ENCODE measurements at regions not wholly inside any gene's neighbourhood (a gene's known extent, or its start where the extent isn't known, plus 50 kb on each side); places are given as distances from the start of the nearest gene placed in this dataset.

DNA sequence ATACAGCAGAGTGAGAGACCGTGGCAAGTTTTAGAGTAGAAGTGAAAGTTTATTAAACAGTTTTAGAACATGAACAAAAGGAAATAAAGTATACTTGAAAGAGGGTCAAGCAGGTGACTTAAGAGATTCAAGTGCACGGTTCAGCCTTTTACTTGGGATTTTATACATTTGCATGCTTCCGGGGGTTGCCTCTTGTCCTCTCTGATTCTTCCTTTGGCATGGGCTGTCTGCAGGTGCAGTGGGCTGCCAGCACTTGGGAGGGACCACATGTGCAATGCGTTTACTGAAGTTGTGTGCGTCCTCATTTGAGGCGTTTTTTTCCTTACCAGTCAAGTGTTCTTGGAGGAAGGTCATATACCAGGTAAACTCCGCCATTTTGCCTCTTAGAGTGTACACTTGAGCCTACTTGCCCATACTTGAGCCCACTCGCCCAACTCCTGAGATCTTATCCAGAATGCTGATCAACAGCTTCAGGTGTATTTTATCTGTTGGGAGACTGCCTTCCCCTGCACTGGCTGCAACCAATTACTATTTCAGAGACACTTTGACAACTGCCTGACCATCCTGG is 195.2 kb downstream of the IRX5 start:
- Histone ChIP-seq H3K4me3 (no peak overlapping the region), H3K36me3 (no peaks in the 10 kb centered on the region), H3K4me1 (no peaks in the 10 kb centered on the region), H3K27me3 (no peaks in the 10 kb centered on the region), H3K27ac (no peak overlapping the region), H3K9me3 (no peaks in the 10 kb centered on the region)
- DNase-seq, result no peak
- TF ChIP-seq, protein P1, sequence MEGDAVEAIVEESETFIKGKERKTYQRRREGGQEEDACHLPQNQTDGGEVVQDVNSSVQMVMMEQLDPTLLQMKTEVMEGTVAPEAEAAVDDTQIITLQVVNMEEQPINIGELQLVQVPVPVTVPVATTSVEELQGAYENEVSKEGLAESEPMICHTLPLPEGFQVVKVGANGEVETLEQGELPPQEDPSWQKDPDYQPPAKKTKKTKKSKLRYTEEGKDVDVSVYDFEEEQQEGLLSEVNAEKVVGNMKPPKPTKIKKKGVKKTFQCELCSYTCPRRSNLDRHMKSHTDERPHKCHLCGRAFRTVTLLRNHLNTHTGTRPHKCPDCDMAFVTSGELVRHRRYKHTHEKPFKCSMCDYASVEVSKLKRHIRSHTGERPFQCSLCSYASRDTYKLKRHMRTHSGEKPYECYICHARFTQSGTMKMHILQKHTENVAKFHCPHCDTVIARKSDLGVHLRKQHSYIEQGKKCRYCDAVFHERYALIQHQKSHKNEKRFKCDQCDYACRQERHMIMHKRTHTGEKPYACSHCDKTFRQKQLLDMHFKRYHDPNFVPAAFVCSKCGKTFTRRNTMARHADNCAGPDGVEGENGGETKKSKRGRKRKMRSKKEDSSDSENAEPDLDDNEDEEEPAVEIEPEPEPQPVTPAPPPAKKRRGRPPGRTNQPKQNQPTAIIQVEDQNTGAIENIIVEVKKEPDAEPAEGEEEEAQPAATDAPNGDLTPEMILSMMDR (IDR thresholded peaks at IDR 0.05), result no peak
- TF ChIP-seq POLR2A (IDR thresholded peaks at IDR 0.05), result no peak

DNA sequence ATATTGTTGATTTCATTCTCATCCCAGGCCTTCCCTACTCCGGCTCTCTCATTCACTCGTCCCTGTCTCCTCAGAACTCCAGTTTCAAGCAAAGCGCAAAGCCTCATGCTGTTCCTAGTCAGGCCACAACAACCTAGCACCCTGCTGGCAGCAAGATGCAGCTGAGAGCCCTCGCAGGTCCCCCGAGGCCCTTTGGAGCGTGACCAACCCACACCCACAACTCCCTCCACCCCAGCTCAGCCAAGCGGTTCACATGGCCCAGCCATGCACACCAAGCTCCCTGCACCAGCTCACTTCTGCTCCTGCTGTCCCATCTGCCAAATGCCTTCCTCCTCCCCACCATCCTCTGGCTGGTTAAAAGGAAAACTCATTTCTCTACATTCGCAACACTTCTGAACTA is 195.8 kb downstream of the IRX5 start:
- H3K4me3 ChIP-seq, result no peak overlapping the region
- TF ChIP-seq, protein P1 (IDR thresholded peaks at IDR 0.05), result no peak
- no peak for TF ChIP-seq POLR2A (IDR thresholded peaks at IDR 0.05)
- no peaks in the 10 kb centered on the region for H3K27me3 ChIP-seq
- no peaks in the 10 kb centered on the region for H3K36me3 ChIP-seq
- DNase-seq, result no peak
- no peaks in the 10 kb centered on the region for H3K9me3 ChIP-seq
- H3K4me1 ChIP-seq, result no peaks in the 10 kb centered on the region
- H3K27ac ChIP-seq, result no peak overlapping the region

DNA sequence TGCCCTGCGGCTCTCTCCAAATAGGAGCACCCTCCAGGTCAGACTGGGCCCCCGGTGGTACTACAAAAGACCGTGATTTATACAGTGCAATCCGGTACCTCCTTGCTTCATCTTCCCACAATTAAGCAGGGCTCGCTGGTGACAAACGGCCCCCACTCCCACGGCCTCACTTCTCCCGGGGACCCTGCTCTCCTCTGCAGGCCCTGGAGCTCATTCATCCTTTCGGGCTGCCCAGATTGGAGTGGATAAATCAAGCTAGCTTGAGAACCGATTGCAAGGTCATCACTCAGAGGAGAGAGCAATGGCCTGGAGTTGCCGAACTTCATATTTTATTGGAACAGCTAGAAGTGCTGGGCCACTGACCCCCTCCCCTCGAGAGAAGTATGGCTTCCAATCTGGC is 193.5 kb upstream of the IRX6 start:
- DNase-seq, result no peak
- Histone ChIP-seq H3K4me3 (no peak overlapping the region), H3K4me1 (no peaks in the 10 kb centered on the region), H3K36me3 (no peaks in the 10 kb centered on the region), H3K27me3 (no peaks in the 10 kb centered on the region), H3K27ac (no peak overlapping the region), H3K9me3 (no peaks in the 10 kb centered on the region)
- TF ChIP-seq, protein P1 (IDR thresholded peaks at IDR 0.05), result no peak
- TF ChIP-seq POLR2A (IDR thresholded peaks at IDR 0.05), result no peak

DNA sequence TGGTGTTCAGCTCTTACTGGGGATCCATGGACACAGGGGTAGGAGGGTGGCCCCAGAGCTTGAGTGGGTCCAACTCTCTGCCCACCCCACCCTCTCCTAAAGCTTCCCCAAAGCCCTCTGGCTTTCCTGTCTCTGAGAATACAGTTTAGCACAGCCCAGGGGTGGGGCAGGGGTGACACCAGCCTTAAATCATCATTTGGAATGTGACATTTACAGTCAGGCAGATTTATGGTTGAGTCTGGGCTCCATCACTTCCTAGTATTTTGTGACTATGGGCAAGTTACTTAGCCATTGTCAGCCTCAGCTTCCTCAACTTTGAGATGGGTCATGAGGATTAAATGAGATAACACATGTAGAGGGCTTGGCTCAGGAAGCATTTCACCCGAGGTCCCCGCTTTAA is 193.1 kb upstream of the IRX6 start:
- no peak for DNase-seq
- Histone ChIP-seq H3K27ac (no peak overlapping the region), H3K4me1 (no peaks in the 10 kb centered on the region), H3K27me3 (no peaks in the 10 kb centered on the region), H3K4me3 (no peak overlapping the region), H3K36me3 (no peaks in the 10 kb centered on the region), H3K9me3 (no peaks in the 10 kb centered on the region)
- TF ChIP-seq, protein P1 (IDR thresholded peaks at IDR 0.05), result no peak
- TF ChIP-seq POLR2A (IDR thresholded peaks at IDR 0.05), result no peak

DNA sequence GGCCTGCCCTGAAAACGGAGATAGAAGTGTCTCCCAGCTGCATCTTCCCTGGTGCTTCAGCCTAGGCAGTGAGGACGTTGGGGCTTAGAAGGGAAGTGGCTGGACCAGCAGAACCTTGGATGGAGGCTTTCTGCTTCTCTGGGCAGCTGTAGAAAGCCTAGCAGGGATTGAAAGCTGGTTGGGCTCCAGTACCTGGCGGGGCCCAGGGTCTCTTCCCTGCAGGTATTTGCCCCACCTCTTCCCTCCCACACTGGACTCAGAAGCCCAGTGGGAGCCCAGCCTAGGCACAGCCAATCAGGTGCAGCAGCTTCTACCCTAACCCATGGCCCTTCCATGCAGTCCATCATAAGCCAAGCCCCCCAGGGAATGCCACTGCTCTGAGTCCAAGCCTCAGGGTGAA is 190.3 kb upstream of the IRX6 start:
- no peaks in the 10 kb centered on the region for H3K27me3 ChIP-seq
- no peak for DNase-seq
- no peak for TF ChIP-seq POLR2A (IDR thresholded peaks at IDR 0.05)
- TF ChIP-seq, protein P1 (IDR thresholded peaks at IDR 0.05), result no peak
- H3K9me3 ChIP-seq, result no peaks in the 10 kb centered on the region
- H3K4me1 ChIP-seq, result no peaks in the 10 kb centered on the region
- no peak overlapping the region for H3K27ac ChIP-seq
- no peak overlapping the region for H3K4me3 ChIP-seq
- H3K36me3 ChIP-seq, result no peaks in the 10 kb centered on the region

Data from Peyer's patch (tissue), 4 donors.